ENCODE measurements at regions not wholly inside any gene's neighbourhood (a gene's known extent, or its start where the extent isn't known, plus 50 kb on each side); places are given as distances from the start of the nearest gene placed in this dataset.

DNA sequence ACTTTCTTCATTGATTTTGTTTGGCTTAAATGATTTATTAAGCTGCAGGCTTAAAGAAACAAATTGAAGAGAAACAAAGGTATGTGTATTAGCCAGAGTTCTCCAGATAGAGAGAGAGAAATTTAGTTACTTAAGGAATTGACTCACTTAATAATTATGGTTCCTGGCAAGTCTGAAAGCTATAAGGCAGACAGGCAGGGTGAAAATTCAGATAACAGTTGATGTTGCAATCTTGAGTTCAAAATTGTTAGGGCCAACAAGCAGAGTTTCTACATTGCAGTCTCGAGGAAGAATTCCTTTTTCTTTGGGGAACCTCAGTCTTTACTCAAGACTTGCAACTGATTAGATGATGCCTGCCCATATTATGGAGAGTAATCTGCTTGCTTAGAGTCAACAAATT is 593.5 kb downstream of the ADCYAP1 start:
- Histone ChIP-seq H3K27ac (replicated peaks) (no peak overlapping the region), H3K27me3 (ENCODE audit: insufficient read depth, poor library complexity, severe bottlenecking) (no peaks in the 10 kb centered on the region), H3K4me3 (replicated peaks; ENCODE audit: insufficient read depth, low read length) (no peak overlapping the region)
- no peak for DNase-seq (ENCODE audit: low read depth in 1 of 2, low spot score in 1 of 2)
- no peak for TF ChIP-seq SPI1 (IDR thresholded peaks at IDR 0.05; ENCODE audit: borderline replicate concordance, low read depth)
- TF ChIP-seq GABPA (IDR thresholded peaks at IDR 0.05; ENCODE audit: low read depth), result no peak
- TF ChIP-seq, protein P1, sequence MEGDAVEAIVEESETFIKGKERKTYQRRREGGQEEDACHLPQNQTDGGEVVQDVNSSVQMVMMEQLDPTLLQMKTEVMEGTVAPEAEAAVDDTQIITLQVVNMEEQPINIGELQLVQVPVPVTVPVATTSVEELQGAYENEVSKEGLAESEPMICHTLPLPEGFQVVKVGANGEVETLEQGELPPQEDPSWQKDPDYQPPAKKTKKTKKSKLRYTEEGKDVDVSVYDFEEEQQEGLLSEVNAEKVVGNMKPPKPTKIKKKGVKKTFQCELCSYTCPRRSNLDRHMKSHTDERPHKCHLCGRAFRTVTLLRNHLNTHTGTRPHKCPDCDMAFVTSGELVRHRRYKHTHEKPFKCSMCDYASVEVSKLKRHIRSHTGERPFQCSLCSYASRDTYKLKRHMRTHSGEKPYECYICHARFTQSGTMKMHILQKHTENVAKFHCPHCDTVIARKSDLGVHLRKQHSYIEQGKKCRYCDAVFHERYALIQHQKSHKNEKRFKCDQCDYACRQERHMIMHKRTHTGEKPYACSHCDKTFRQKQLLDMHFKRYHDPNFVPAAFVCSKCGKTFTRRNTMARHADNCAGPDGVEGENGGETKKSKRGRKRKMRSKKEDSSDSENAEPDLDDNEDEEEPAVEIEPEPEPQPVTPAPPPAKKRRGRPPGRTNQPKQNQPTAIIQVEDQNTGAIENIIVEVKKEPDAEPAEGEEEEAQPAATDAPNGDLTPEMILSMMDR (IDR thresholded peaks at IDR 0.05; ENCODE audit: insufficient read depth, low read length), result no peak
- TF ChIP-seq, protein P2, sequence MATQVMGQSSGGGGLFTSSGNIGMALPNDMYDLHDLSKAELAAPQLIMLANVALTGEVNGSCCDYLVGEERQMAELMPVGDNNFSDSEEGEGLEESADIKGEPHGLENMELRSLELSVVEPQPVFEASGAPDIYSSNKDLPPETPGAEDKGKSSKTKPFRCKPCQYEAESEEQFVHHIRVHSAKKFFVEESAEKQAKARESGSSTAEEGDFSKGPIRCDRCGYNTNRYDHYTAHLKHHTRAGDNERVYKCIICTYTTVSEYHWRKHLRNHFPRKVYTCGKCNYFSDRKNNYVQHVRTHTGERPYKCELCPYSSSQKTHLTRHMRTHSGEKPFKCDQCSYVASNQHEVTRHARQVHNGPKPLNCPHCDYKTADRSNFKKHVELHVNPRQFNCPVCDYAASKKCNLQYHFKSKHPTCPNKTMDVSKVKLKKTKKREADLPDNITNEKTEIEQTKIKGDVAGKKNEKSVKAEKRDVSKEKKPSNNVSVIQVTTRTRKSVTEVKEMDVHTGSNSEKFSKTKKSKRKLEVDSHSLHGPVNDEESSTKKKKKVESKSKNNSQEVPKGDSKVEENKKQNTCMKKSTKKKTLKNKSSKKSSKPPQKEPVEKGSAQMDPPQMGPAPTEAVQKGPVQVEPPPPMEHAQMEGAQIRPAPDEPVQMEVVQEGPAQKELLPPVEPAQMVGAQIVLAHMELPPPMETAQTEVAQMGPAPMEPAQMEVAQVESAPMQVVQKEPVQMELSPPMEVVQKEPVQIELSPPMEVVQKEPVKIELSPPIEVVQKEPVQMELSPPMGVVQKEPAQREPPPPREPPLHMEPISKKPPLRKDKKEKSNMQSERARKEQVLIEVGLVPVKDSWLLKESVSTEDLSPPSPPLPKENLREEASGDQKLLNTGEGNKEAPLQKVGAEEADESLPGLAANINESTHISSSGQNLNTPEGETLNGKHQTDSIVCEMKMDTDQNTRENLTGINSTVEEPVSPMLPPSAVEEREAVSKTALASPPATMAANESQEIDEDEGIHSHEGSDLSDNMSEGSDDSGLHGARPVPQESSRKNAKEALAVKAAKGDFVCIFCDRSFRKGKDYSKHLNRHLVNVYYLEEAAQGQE (IDR thresholded peaks at IDR 0.05; ENCODE audit: insufficient replicate concordance, low read depth), result no peak
- TF ChIP-seq POLR2AphosphoS5 (IDR thresholded peaks at IDR 0.05; ENCODE audit: low read depth), result no peak

DNA sequence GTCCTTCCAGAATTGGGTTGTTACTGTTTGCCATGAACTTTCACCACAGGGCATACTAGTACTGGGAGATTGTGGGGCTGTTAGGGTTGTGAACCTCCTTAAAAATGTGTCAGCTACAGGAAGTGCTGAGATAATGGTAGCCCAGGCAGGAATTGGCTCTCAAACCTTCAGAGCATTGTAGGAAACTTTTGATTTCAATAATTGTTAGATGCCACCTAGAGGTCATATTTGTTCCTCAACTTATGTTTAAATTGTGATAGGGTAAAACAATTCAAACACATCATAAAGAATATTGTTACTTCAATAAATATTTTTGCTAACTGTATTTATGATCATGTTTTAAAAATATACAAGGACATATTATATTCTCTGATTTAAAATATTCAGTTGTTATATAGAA is 594.6 kb downstream of the ADCYAP1 start:
- no peak overlapping the region for H3K27ac ChIP-seq (replicated peaks)
- H3K4me3 ChIP-seq (replicated peaks; ENCODE audit: insufficient read depth, low read length), result no peak overlapping the region
- TF ChIP-seq POLR2AphosphoS5 (IDR thresholded peaks at IDR 0.05; ENCODE audit: low read depth), result no peak
- TF ChIP-seq, protein P1 (IDR thresholded peaks at IDR 0.05; ENCODE audit: insufficient read depth, low read length), result no peak
- TF ChIP-seq GABPA (IDR thresholded peaks at IDR 0.05; ENCODE audit: low read depth), result no peak
- TF ChIP-seq, protein P2 (IDR thresholded peaks at IDR 0.05; ENCODE audit: insufficient replicate concordance, low read depth), result no peak
- no peak for TF ChIP-seq SPI1 (IDR thresholded peaks at IDR 0.05; ENCODE audit: borderline replicate concordance, low read depth)
- no peak for DNase-seq (ENCODE audit: low read depth in 1 of 2, low spot score in 1 of 2)
- no peaks in the 10 kb centered on the region for H3K27me3 ChIP-seq (ENCODE audit: insufficient read depth, poor library complexity, severe bottlenecking)

DNA sequence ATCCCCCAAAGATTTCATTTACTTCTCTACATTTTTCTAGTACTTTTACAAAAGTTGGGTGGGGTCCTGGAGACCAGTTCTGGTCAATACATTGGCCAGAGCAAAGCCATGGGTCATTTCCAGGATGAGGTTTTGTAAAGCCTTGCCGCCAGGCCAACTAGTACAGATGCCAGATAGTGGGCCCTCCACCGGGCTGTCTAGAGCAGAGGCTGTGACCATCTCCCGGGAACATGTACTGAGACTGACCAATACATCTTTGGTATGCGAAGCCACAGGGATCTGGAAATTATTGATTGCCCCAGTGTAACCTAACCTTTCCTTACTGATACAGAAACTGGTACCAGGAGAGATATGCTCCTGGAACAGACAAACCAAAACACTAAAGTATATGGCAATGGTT is 599.2 kb downstream of the ADCYAP1 start:
- TF ChIP-seq, protein P1 (IDR thresholded peaks at IDR 0.05; ENCODE audit: insufficient read depth, low read length), result no peak
- TF ChIP-seq, protein P2 (IDR thresholded peaks at IDR 0.05; ENCODE audit: insufficient replicate concordance, low read depth), result no peak
- TF ChIP-seq GABPA (IDR thresholded peaks at IDR 0.05; ENCODE audit: low read depth) (no peak), POLR2AphosphoS5 (IDR thresholded peaks at IDR 0.05; ENCODE audit: low read depth) (no peak), SPI1 (IDR thresholded peaks at IDR 0.05; ENCODE audit: borderline replicate concordance, low read depth) (no peak)
- DNase-seq (ENCODE audit: low read depth in 1 of 2, low spot score in 1 of 2), result no peak
- H3K27me3 ChIP-seq (ENCODE audit: insufficient read depth, poor library complexity, severe bottlenecking), result no peaks in the 10 kb centered on the region
- no peak overlapping the region for H3K27ac ChIP-seq (replicated peaks)
- H3K4me3 ChIP-seq (replicated peaks; ENCODE audit: insufficient read depth, low read length), result no peak overlapping the region

Data from HL-60 (cell line).